Limb (tissue), 2 donors: ENCODE measurements at regions not wholly inside any gene's neighbourhood (a gene's known extent, or its start where the extent isn't known, plus 50 kb on each side); places are given as distances from the start of the nearest gene placed in this dataset.

ENCODE experiments used
- DNase-seq, 2 donors: peaks; one replicate each; pipeline ENCODE4 v3.0.0-alpha.2; 2016; ENCODE audit errors: extremely low spot score in 2 of 2

DNA sequence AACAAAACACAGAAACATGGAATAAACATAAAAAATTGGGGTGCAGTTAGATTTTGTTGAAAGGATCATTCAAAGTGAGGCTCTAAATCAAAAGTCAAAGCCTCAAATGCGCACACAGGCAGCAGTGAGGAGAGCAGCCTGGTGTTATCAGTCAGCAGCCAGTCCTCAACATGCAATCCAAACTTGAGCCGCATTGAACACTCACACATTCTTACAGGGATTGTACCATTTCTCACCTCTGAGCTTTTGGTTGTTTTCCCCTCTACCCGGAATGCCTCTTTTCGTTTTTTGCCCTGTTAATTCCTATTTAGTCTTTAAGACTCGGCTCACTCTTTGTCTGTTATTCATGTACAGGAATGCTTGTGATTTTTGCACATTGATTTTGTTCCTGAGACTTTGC, 81.1 kb upstream of the PUM3 start:
- no peak for DNase-seq

DNA sequence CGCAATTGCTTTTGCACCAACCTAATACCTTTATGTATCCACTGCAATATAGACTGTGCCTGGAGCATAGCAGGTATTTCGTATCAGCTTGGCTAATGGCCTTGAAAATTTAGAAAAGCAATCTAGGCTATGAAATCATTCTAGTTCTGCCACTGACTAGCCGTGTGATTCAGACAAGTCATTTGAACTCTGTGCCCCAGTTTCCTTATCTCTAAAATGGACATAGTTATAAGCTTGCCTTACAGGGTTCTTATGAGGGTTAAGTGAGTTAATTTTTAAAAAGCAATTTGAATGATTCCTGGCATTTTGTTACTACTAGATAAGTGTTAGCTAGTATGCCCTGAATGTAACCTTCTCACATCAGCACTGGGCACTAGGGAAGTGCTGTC, 80.5 kb upstream of the PUM3 start:
- no peak for DNase-seq

DNA sequence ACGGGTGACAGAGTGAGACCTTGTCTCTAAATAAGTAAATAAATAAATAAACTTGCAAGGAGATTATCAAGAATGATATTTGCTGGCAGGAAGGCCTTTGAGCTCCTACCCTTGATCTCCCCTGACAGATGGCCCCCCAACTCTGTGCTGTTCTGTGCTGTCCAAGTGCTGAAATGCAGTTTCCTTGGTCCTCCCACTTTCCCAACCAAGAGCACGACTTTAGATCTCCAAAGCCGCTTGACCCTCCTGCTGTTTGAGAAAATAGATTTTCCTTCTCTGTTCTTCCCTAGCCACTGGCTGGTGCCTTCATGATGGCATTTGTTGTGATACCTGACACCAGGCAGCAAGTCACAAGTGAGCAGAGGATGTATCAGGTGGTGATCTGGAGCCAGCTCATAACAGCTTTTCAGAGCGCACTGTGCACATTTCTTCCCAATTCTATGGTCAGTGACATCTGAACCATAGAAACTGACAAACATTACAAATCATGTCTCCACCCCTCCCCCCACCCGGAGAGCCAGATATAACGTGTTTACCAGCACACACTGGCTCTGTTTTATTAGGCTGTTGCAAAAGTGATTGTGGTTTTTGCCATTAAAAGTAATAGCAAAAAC, 80.0 kb upstream of the PUM3 start:
- DNase-seq: no peak

GRCh38 chr9:2919347-2919746, 75.5 kb upstream of the PUM3 start:
- no peak for DNase-seq

DNA sequence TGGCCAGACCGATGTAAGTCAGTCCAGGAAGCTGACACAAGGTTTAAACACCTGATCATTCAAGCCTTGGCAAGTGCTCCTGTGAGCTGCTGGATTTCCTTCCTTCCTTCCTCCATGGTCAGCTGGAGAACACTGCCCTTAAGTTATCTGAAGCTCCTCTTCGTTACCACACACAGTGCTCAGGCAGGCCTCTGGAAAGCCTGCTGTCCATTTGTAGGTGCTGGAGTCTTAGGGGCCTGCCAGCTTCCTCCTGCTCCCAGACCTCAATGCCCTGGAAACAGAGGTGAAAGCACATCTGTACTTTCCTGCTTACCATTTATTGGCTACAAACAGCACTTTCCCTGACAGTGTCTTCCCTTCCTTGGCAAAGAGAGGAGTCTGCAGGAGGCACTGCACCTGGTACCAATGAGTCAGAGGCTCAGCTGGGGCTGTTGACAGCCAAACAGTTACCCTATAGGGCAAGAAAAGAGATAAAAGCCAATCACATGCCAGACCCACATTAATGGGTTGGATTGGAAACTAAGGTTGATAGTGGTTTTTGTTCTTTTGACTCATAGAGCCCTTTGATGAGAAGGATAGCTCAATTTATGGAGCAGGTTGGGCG, 72.6 kb upstream of the PUM3 start:
- DNase-seq: no peak

DNA sequence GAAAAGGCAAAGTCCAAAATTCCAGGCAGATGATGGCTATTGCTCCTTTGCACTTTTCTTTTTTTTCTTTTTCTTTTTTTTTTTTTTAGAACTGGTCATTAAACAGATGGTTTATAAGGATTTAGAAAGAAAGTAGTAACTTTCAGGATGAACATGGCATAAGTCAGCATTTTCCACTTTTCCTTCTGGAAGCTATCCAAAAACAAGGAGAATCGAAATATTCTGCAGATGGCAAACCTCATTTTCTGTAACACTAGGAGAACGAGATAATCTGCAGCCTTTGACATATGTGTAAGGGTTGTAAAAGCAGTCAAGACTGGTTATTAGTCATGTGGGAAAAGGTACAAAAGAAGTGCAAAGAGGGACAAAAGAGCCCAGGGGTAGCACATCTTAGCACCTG, 69.1 kb upstream of the PUM3 start:
- no peak for DNase-seq

DNA sequence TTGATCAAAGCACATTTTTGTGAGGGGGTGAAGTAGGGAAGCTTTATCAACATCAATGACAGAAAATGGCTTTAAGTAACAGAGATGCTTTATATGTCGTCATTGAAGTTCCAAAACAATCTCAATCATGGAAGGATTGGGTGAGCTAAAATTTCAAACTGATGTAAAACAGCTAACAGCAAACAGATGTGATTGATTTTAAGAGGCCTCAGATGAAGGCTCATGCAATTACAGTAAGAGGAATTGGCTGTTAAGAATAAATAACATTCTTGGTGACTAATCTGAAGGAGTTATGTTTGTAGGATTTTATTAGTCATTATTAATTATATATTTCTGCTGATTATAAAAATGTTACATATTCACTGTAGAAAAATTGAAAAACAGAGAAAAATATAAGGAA, 63.5 kb upstream of the PUM3 start:
- DNase-seq: no peak

GRCh38 chr9:2904242-2904930, 60.5 kb upstream of the PUM3 start:
- no peak for DNase-seq
